ENCODE measurements at regions not wholly inside any gene's neighbourhood (a gene's known extent, or its start where the extent isn't known, plus 50 kb on each side); places are given as distances from the start of the nearest gene placed in this dataset.

- H3K9me3 Mint-ChIP-seq (ENCODE audit: insufficient read depth), result no peaks in the 10 kb centered on the region
- ATAC-seq (ENCODE audit: low read depth) (no peak), DNase-seq (no peak)
- H3K27ac Mint-ChIP-seq, result no peak overlapping the region
- Histone ChIP-seq H3K4me1 (ENCODE audit: control insufficient read depth in 2 of 2, insufficient read depth in 2 of 2, low read length in 2 of 2) (no peaks in the 10 kb centered on the region), H3K36me3 (replicated peaks in 1 of 2; ENCODE audit: control extremely low read depth in 1 of 2, control insufficient read depth in 1 of 2, extremely low read depth in 1 of 2, insufficient read depth in 2 of 2, low read length in 1 of 2) (no peaks in the 10 kb centered on the region), H3K4me2 (replicated peaks; ENCODE audit: low read depth, low read length, poor library complexity, severe bottlenecking) (no peak overlapping the region), H3K9ac (ENCODE audit: low read length) (no peak overlapping the region), H4K20me1 (ENCODE audit: control insufficient read depth, insufficient read depth, low read length, poor library complexity, severe bottlenecking) (no peaks in the 10 kb centered on the region), H2AFZ (ENCODE audit: insufficient read depth, low read depth, low read length, poor library complexity, severe bottlenecking) (no peak overlapping the region), H3K9me3 (ENCODE audit: control extremely low read depth in 1 of 3, control insufficient read depth in 2 of 3, insufficient read depth in 1 of 3, low read length in 2 of 3) (no peaks in the 10 kb centered on the region), H3K79me2 (ENCODE audit: control insufficient read depth, insufficient read depth, low read length) (no peaks in the 10 kb centered on the region), H3K27me3 (replicated peaks in 1 of 4; ENCODE audit: control extremely low read depth in 1 of 4, control insufficient read depth in 3 of 4, insufficient read depth in 4 of 4, low read length in 3 of 4) (no peaks in the 10 kb centered on the region), H3K27ac (ENCODE audit: low read length in 2 of 2) (no peak overlapping the region), H3K4me3 (ENCODE audit: control extremely low read depth in 1 of 5, extremely low read depth in 1 of 5, insufficient read depth in 1 of 5, low read depth in 2 of 5, low read length in 4 of 5) (no peak overlapping the region)
- peaks cover 6% of the 10 kb centered on the region for H3K27me3 Mint-ChIP-seq
- CTCF ChIA-PET, result no interaction called here
- TF ChIP-seq CTCF (IDR thresholded peaks at IDR 0.05) (no peak), EZH2 (IDR thresholded peaks at IDR 0.05; ENCODE audit: borderline replicate concordance, insufficient read depth, low read depth, low read length, poor library complexity, severe bottlenecking) (no peak)
- intact Hi-C loops (cut with micrococcal nuclease), result no loop called here
- POLR2A ChIA-PET, result no interaction called here
- H3K4me1 Mint-ChIP-seq, result no peaks in the 10 kb centered on the region
- H3K4me3 Mint-ChIP-seq, result no peak overlapping the region
- WGBS (ENCODE audit: insufficient coverage), result no CpG with 5 or more reads among the region's 2 CpGs
Measured at GRCh38 chr12:22978962-22979361, 354.0 kb downstream of the ETNK1 start.

- no peak overlapping the region for H3K4me3 ChIP-seq (ENCODE audit: control extremely low read depth in 1 of 5, extremely low read depth in 1 of 5, insufficient read depth in 1 of 5, low read depth in 2 of 5, low read length in 4 of 5)
- ATAC-seq (ENCODE audit: low read depth) (no peak), DNase-seq (no peak)
- Mint-ChIP-seq H3K27ac (no peak overlapping the region), H3K27me3 (peaks cover 6% of the 10 kb centered on the region), H3K9me3 (ENCODE audit: insufficient read depth) (no peaks in the 10 kb centered on the region), H3K4me1 (no peaks in the 10 kb centered on the region), H3K4me3 (no peak overlapping the region)
- H3K9ac ChIP-seq (ENCODE audit: low read length), result no peak overlapping the region
- H3K79me2 ChIP-seq (ENCODE audit: control insufficient read depth, insufficient read depth, low read length), result no peaks in the 10 kb centered on the region
- no peaks in the 10 kb centered on the region for H4K20me1 ChIP-seq (ENCODE audit: control insufficient read depth, insufficient read depth, low read length, poor library complexity, severe bottlenecking)
- no peak overlapping the region for H3K27ac ChIP-seq (ENCODE audit: low read length in 2 of 2)
- no peaks in the 10 kb centered on the region for H3K36me3 ChIP-seq (replicated peaks in 1 of 2; ENCODE audit: control extremely low read depth in 1 of 2, control insufficient read depth in 1 of 2, extremely low read depth in 1 of 2, insufficient read depth in 2 of 2, low read length in 1 of 2)
- H2AFZ ChIP-seq (ENCODE audit: insufficient read depth, low read depth, low read length, poor library complexity, severe bottlenecking), result no peak overlapping the region
- no peaks in the 10 kb centered on the region for H3K9me3 ChIP-seq (ENCODE audit: control extremely low read depth in 1 of 3, control insufficient read depth in 2 of 3, insufficient read depth in 1 of 3, low read length in 2 of 3)
- H3K27me3 ChIP-seq (replicated peaks in 1 of 4; ENCODE audit: control extremely low read depth in 1 of 4, control insufficient read depth in 3 of 4, insufficient read depth in 4 of 4, low read length in 3 of 4), result no peaks in the 10 kb centered on the region
- CTCF ChIA-PET, result no interaction called here
- POLR2A ChIA-PET, result no interaction called here
- no peak for TF ChIP-seq EZH2 (IDR thresholded peaks at IDR 0.05; ENCODE audit: borderline replicate concordance, insufficient read depth, low read depth, low read length, poor library complexity, severe bottlenecking)
- TF ChIP-seq CTCF (IDR thresholded peaks at IDR 0.05), result no peak
- H3K4me1 ChIP-seq (ENCODE audit: control insufficient read depth in 2 of 2, insufficient read depth in 2 of 2, low read length in 2 of 2), result no peaks in the 10 kb centered on the region
- intact Hi-C loops (cut with micrococcal nuclease), result no loop called here
- H3K4me2 ChIP-seq (replicated peaks; ENCODE audit: low read depth, low read length, poor library complexity, severe bottlenecking), result no peak overlapping the region
- 75% methylated on average over 3 of the region's 5 CpGs for WGBS (ENCODE audit: insufficient coverage)
Measured at GRCh38 chr12:22979854-22980469, 355.0 kb downstream of the ETNK1 start.

All from B cell (primary cell).